Thymus (tissue), 11 donors: ENCODE measurements at regions not wholly inside any gene's neighbourhood (a gene's known extent, or its start where the extent isn't known, plus 50 kb on each side); places are given as distances from the start of the nearest gene placed in this dataset.
"Not testable (repeated sequence)": the region's sequence is repeated elsewhere in the genome, so short reads cannot be mapped to it uniquely, and the experiment has no call there.

Source experiments
- DNase-seq, 9 donors: peaks; one replicate each; pipeline ENCODE4 v3.0.0-alpha.2; 2013; ENCODE audit warnings: low spot score in 9 of 9, low read depth in 6 of 9, missing footprints in 1 of 9
- H3K27ac ChIP-seq, 2 donors: one replicate each; pipeline ENCODE4 v1.5.1; 2013; ENCODE audit warnings: control low read depth in 1 of 2, low read depth in 1 of 2, low read length in 1 of 2, mild to moderate bottlenecking in 1 of 2, moderate library complexity in 1 of 2
- H3K27me3 ChIP-seq, 2 donors: one replicate each; pipeline ENCODE4 v1.5.1; 2013; ENCODE audit warnings: low read length in 1 of 2; ENCODE audit not compliant: control insufficient read depth in 2 of 2, insufficient read depth in 1 of 2
- H3K36me3 ChIP-seq, 2 donors: one replicate each; pipeline ENCODE4 v1.5.1; 2013; ENCODE audit warnings: low read length in 1 of 2, mild to moderate bottlenecking in 1 of 2, moderate library complexity in 1 of 2; ENCODE audit not compliant: control insufficient read depth in 2 of 2, insufficient read depth in 2 of 2
- H3K4me1 ChIP-seq, 2 donors: one replicate each; pipeline ENCODE4 v1.5.1; 2013; ENCODE audit warnings: low read length in 2 of 2; ENCODE audit not compliant: control insufficient read depth in 2 of 2, insufficient read depth in 2 of 2
- H3K4me3 ChIP-seq, 2 donors: one replicate each; pipeline ENCODE4 v1.5.1; 2013; ENCODE audit warnings: low read length in 2 of 2, control low read depth in 1 of 2, mild to moderate bottlenecking in 1 of 2
- H3K9me3 ChIP-seq, 2 donors: one replicate each; pipeline ENCODE4 v1.5.1; 2013; ENCODE audit warnings: low read length in 1 of 2, mild to moderate bottlenecking in 1 of 2; ENCODE audit not compliant: control insufficient read depth in 2 of 2, insufficient read depth in 1 of 2
- WGBS: extraction: QIAGEN DNeasy Blood & Tissue Kit; methylation state at CpG from one replicate; pipeline ENCODE4 v1.1.7; 2013; 5-methylcytosine and 5-hydroxymethylcytosine counted together
- donor health status: healthy.

DNA sequence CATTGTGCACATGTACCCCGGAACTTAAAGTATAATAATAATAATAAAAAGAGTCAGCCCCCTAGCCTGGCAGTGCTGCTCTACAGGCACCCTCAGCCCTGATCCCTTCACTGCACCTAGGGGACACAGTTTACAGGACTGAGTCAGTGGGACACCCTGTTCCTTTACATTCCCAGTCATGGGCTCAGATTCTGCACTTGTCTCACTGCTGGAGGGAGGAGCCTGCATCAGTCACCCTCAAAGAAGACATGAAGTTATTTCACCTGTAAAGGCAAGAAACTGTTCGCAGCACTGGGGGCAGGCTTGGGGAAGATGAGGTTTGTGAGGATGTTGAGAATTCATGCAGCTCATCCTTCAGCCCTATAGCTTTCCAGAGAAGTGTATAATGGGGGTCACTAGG lies 50.7 kb upstream of the VPREB1 start:
- 89% methylated on average over 2 of the region's 2 CpGs for WGBS
- DNase-seq, result no peak
- Histone ChIP-seq H3K4me1 (peaks cover 0 to 16% of the 10 kb centered on the region in 2 donors), H3K36me3 (no peaks in the 10 kb centered on the region), H3K4me3 (no peak overlapping the region), H3K27ac (no peak overlapping the region), H3K27me3 (no peaks in the 10 kb centered on the region), H3K9me3 (no peaks in the 10 kb centered on the region)

DNA sequence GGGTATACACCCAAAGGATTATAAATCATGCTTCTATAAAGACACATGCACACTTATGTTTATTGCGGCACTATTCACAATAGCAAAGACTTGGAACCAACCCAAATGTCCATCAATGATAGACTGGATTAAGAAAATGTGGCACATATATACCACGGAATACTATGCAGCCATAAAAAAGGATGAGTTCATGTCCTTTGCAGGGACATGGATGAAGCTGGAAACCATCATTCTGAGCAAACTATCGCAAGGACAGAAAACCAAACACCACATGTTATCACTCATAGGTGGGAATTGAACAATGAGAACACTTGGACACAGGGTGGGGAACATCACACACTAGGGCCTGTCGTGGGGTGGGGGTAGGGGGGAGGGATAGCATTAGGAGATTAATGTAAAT lies 51.1 kb upstream of the VPREB1 start:
- not testable (repeated sequence) for H3K27ac ChIP-seq, H3K36me3 ChIP-seq, H3K4me3 ChIP-seq, H3K27me3 ChIP-seq, DNase-seq, H3K9me3 ChIP-seq
- 75% methylated on average over 3 of the region's 4 CpGs for WGBS
- H3K4me1 ChIP-seq, result peaks cover 0 to 16% of the 10 kb centered on the region in 2 donors

DNA sequence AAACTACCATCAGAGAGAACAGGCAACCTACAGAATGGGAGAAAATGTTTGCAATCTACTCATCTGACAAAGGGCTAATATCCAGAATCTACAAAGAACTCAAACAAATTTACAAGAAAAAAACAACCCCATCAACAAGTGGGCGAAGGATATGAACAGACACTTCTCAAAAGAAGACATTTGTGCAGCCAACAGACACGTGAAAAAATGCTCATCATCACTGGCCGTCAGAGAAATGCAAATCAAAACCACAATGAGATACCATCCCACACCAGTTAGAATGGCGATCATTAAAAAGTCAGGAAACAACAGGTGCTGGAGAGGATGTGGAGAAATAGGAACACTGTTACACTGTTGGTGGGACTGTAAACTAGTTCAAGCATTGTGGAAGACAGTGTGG lies 51.6 kb upstream of the VPREB1 start:
- H3K9me3 ChIP-seq, H3K4me3 ChIP-seq, DNase-seq, H3K27ac ChIP-seq, H3K36me3 ChIP-seq, H3K27me3 ChIP-seq: not testable (repeated sequence)
- 50% methylated on average over 2 of the region's 4 CpGs for whole genome bisulfite sequencing
- peaks cover 0 to 12% of the 10 kb centered on the region in 2 donors for H3K4me1 ChIP-seq

DNA sequence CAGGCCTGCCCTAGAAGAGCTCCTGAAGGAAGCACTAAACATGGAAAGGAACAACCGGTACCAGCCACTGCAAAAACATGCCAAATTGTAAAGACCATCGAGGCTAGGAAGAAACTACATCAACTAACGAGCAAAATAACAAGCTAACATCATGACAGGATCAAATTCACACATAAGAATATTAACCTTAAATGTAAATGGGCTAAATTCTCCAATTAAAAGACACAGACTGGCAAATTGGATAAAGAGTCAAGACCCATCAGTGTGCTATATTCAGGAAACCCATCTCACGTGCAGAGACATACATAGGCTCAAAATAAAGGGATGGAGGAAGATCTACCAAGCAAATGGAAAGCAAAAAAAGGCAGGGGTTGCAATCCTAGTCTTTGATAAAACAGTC lies 54.8 kb upstream of the VPREB1 start:
- H3K36me3 ChIP-seq, H3K4me1 ChIP-seq, H3K9me3 ChIP-seq, H3K27ac ChIP-seq, H3K27me3 ChIP-seq, H3K4me3 ChIP-seq, DNase-seq: not testable (repeated sequence)
- WGBS, result 62% methylated on average over 4 of the region's 4 CpGs

DNA sequence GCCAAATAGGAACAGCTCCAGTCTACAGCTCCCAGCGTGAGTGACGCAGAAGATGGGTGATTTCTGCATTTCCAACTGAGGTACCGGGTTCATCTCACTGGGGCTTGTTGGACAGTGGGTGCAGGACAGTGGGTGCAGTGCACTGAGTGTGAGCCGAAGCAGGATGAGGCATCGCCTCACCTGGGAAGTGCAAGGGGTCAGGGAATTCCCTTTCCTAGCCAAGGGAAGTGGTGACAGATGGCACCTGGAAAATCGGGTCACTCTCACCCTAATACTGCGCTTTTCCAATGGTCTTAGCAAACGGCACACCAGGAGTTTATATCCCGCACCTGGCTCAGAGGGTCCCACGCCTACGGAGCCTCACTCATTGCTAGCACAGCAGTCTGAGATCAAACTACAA lies 56.7 kb upstream of the VPREB1 start:
- not testable (repeated sequence) for H3K27ac ChIP-seq, H3K9me3 ChIP-seq, DNase-seq, H3K4me3 ChIP-seq, H3K4me1 ChIP-seq, H3K36me3 ChIP-seq, H3K27me3 ChIP-seq
- 89% methylated on average over 11 of the region's 11 CpGs for WGBS

DNA sequence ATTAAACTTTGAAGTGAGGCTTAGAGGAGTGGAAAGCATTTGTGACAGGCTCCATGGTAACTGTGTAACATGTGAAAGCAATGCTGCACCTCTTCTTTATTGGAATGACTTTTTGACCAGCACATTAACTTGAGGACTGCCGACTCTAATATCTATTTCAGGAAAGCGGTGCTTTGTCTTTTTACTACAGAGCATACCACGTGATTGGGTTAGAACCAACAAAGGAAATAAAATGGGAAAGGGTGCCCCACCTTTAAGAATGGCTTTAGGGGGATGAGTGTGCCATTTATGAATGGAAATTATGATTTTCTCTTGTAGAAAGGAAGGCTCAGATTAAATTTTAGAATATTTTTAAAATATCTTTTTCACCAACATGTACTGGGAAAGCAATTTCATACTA lies 57.3 kb upstream of the VPREB1 start:
- Histone ChIP-seq H3K4me3 (no peak overlapping the region), H3K4me1 (no peaks in the 10 kb centered on the region), H3K27me3 (no peaks in the 10 kb centered on the region), H3K27ac (no peak overlapping the region), H3K36me3 (no peaks in the 10 kb centered on the region), H3K9me3 (no peaks in the 10 kb centered on the region)
- WGBS, result 67% methylated on average over 3 of the region's 3 CpGs
- no peak for DNase-seq

DNA sequence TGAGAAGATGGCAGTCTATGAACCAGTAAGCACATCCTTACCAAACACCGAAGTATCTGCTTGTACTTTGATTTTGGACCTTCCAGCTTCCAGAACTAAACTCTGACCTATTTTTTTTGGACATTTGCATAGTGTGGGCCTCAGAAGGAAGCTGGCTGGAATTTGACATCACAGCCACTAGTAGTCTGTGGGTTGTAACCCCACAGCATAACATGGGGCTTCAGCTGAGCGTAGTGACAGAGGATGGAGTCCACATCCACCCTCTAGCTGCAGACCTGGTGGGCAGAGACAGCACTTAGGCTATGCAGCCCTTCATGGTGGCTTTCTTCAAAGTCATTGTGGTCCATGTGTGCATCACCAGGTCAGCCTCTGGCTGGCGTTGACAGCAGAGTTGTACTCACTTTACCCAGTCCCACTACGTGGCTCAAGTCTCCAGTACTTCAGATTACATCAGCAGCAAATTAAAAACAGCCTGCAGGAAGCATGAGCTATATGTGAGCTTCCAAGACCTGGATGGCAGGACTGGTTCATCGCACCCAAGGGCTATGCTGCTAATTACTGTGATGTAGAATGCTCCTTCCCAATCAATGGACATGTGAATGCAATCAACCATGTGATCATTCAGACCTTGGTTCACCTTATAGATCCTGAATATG lies 58.6 kb upstream of the VPREB1 start:
- 76% methylated on average over 5 of the region's 5 CpGs for WGBS
- DNase-seq, result no peak
- Histone ChIP-seq H3K9me3 (no peaks in the 10 kb centered on the region), H3K27ac (no peak overlapping the region), H3K36me3 (no peaks in the 10 kb centered on the region), H3K4me3 (no peak overlapping the region), H3K27me3 (peaks cover 0 to 2% of the 10 kb centered on the region in 2 donors), H3K4me1 (no peaks in the 10 kb centered on the region)

DNA sequence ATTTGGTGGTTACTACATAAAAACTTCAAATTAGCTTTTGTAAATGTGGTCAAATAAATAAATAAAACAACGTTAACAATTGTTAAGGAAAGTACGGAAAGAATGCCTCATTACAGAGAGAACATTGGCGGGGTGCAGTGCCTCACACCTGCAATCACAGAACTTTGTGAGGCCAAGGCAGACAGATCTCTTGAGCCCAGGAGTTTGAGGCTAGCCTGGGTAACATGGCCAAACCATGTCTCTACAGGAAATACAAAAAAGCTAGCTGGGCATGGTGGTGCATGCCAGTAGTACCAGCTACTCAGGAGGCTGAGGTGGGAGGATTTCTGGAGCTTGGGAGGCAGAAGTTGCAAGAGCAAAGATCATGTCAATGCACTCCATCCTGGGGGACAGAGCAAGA lies 59.4 kb upstream of the VPREB1 start:
- Histone ChIP-seq H3K4me3 (no peak overlapping the region), H3K9me3 (no peaks in the 10 kb centered on the region), H3K4me1 (no peaks in the 10 kb centered on the region), H3K36me3 (no peaks in the 10 kb centered on the region), H3K27ac (no peak overlapping the region), H3K27me3 (peaks cover 0 to 2% of the 10 kb centered on the region in 2 donors)
- no peak for DNase-seq
- 71% methylated on average over 3 of the region's 3 CpGs for WGBS

DNA sequence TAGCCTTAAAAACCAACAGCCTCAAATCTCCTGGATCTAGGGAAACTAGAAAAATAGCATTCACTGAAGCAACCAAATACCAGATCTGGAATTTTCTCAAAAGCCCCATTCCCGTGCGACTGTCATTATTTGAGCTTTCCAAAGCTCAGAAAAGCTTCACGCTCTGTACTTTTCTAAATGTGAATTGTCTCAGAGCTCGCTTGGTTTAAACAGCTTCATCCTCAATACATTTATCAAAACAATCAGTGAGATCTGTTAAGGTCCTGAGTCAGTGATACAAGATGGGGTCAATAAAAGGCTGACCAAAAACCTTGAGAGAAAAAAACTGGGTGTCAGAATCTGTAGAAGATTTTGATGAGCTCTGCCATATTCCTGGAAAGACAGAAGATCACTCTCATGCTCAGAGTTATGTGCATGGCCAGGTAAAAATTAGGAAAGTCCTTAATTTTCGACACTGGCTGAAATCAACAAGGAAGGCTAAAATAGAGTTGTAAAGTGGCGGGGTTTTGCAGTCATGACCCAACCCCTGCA lies 60.2 kb upstream of the VPREB1 start:
- Histone ChIP-seq H3K27me3 (peaks cover 0 to 2% of the 10 kb centered on the region in 2 donors), H3K27ac (no peak overlapping the region), H3K9me3 (no peaks in the 10 kb centered on the region), H3K4me3 (no peak overlapping the region), H3K4me1 (no peaks in the 10 kb centered on the region), H3K36me3 (no peaks in the 10 kb centered on the region)
- DNase-seq, result no peak
- 87% methylated on average over 6 of the region's 6 CpGs for WGBS

DNA sequence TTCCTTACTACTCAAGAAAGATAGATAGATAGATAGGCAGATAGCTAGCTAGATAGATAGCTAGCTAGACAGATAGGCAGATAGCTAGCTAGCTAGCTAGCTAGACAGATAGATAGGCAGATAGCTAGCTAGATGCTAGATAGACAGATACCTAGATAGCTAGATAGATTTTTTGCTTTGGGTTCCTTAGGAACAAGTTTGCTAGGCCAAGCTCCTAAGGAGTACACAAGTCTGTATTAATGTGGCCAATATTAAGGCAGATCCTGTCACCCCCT lies 61.7 kb upstream of the VPREB1 start:
- no peak overlapping the region for H3K27ac ChIP-seq
- DNase-seq, result no peak
- no peak overlapping the region for H3K4me3 ChIP-seq
- peaks cover 0 to 2% of the 10 kb centered on the region in 2 donors for H3K27me3 ChIP-seq
- no peaks in the 10 kb centered on the region for H3K9me3 ChIP-seq
- no peaks in the 10 kb centered on the region for H3K36me3 ChIP-seq
- H3K4me1 ChIP-seq, result peaks cover 2 to 7% of the 10 kb centered on the region in 2 donors
